Kidney epithelial cell (primary cell): ENCODE measurements at regions not wholly inside any gene's neighbourhood (a gene's known extent, or its start where the extent isn't known, plus 50 kb on each side); places are given as distances from the start of the nearest gene placed in this dataset.
"Not testable (repeated sequence)": the region's sequence is repeated elsewhere in the genome, so short reads cannot be mapped to it uniquely, and the experiment has no call there.

Source experiments
- DNase-seq: peaks from one replicate; pipeline ENCODE4 v3.0.0-alpha.2; 2010; ENCODE audit warnings: low read depth
- H3K27me3 ChIP-seq: 2 replicates; pipeline ENCODE4 v1.6.0; 2011; ENCODE audit warnings: low read length; ENCODE audit not compliant: control insufficient read depth, insufficient read depth
- H3K36me3 ChIP-seq: 2 replicates; pipeline ENCODE4 v1.5.1; 2011; ENCODE audit warnings: low read length; ENCODE audit not compliant: control insufficient read depth, insufficient read depth
- H3K4me3 ChIP-seq: 2 replicates; pipeline ENCODE4 v1.5.1; 2011; ENCODE audit warnings: low read depth, mild to moderate bottlenecking, control low read depth, low read length
- CTCF ChIP-seq: IDR thresholded peaks from 2 replicates; pipeline ENCODE4 v1.5.1; 2011; ENCODE audit warnings: mild to moderate bottlenecking, moderate library complexity, low read length, control low read depth, inconsistent platforms; ENCODE audit not compliant: insufficient read depth, poor library complexity, severe bottlenecking

- no peak for TF ChIP-seq CTCF
- DNase-seq, result no peak
Observed at GRCh38 chr1:189084811-189085210, 1392.9 kb downstream of the BRINP3 start.

DNA sequence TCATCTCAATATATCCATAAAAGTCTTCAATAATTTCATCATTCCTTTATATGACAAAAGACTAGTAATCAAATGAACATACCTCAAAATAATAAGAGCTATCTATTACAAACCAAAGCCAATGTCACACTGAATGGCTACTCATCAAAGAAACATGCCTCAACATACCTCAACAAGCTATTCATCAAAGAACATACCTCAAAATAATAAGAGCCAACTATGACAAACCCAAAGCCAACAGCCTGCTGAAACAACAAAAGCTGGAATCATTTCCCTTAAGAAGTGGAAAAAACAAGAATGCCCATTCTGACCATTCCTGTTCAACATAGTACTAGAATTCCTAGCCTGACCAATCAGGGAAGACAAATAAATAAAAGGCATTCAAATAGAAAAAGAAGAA lies 1373.7 kb downstream of the BRINP3 start:
- H3K36me3 ChIP-seq, result no peaks in the 10 kb centered on the region
- no peak overlapping the region for H3K4me3 ChIP-seq
- no peaks in the 10 kb centered on the region for H3K27me3 ChIP-seq
- no peak for TF ChIP-seq CTCF
- DNase-seq, result no peak

More at GRCh38 chr1:189084811-189085210, 1392.9 kb downstream of the BRINP3 start:
- Histone ChIP-seq H3K4me3 (no peak overlapping the region), H3K27me3 (no peaks in the 10 kb centered on the region), H3K36me3 (no peaks in the 10 kb centered on the region)

DNA sequence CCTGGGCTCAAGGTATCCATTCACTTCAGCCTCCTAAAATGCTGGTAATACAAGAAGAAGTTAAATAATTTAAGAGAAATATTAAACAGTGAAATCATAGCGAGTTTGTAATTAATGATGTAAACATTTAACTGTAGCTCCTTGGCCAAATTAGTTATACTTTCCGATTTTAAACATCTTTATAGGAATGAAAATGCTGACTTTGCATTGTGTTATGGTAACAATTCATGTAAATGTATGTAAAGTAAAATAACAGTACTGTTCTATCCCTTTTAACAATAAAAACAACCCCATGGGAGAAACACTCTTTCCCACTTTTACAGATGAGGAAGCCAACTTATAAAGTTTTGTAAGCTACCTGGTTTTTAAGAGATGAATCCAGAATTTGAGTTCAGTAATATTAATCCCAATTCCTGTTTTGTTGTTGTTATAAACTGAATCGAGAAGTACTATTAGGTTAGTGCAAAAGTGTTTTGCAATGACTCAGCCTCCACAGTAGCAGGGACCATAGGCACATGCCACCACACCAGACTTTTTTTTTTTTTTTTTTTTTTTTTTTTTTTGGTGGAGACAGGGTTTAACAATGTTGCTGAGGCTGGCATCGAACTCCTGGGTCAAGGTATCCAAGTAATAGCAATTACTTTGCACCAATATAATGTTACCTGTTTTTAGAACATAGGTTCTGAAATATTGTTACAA lies 1360.4 kb downstream of the BRINP3 start:
- H3K36me3 ChIP-seq, result no peaks in the 10 kb centered on the region
- no peak for TF ChIP-seq CTCF
- no peak for DNase-seq
- no peaks in the 10 kb centered on the region for H3K27me3 ChIP-seq
- no peak overlapping the region for H3K4me3 ChIP-seq

GRCh38 chr1:189121941-189122340 lies 1355.7 kb downstream of the BRINP3 start:
- no peak for DNase-seq
- H3K4me3 ChIP-seq, result no peak overlapping the region
- no peaks in the 10 kb centered on the region for H3K27me3 ChIP-seq
- no peaks in the 10 kb centered on the region for H3K36me3 ChIP-seq
- TF ChIP-seq CTCF, result no peak

DNA sequence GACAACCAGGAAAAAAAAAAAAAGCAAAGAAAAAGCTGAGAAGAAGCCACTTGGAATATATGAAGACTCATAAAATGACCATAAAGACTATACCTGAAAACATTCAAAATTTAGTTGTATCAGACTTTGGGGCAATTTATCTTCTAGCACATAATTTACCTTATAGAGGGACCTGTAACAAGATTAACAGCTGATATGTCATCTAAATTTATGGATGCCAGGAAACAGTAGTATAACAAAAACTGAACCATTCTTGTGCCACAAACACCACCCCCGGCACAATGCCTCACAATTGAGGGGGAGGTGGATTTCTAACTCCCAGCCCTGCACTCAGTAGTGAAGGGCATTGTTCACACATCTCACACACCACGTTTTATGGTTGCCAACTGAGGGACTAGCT lies 1352.0 kb downstream of the BRINP3 start:
- no peak for TF ChIP-seq CTCF
- no peak for DNase-seq
- Histone ChIP-seq H3K36me3 (no peaks in the 10 kb centered on the region), H3K4me3 (no peak overlapping the region), H3K27me3 (no peaks in the 10 kb centered on the region)

GRCh38 chr1:189131576-189131975 lies 1346.1 kb downstream of the BRINP3 start:
- H3K36me3 ChIP-seq, result no peaks in the 10 kb centered on the region
- H3K27me3 ChIP-seq, result no peaks in the 10 kb centered on the region
- no peak overlapping the region for H3K4me3 ChIP-seq
- DNase-seq, result no peak
- no peak for TF ChIP-seq CTCF

GRCh38 chr1:189139748-189140147 lies 1337.9 kb downstream of the BRINP3 start:
- not testable (repeated sequence) for H3K27me3 ChIP-seq, H3K36me3 ChIP-seq, DNase-seq, H3K4me3 ChIP-seq
